22Rv1 (cell line): ENCODE measurements at regions not wholly inside any gene's neighbourhood (a gene's known extent, or its start where the extent isn't known, plus 50 kb on each side); places are given as distances from the start of the nearest gene placed in this dataset.

ENCODE experiments used
- CTCF ChIP-seq: fragments of 450-650 bp; IDR thresholded peaks from 2 replicates; pipeline ENCODE4 v1.5.1; 2017; ENCODE audit warnings: mild to moderate bottlenecking
- ZFX ChIP-seq: fragments of 450-650 bp; IDR thresholded peaks from 2 replicates; pipeline ENCODE4 v1.6.1; 2017; ENCODE audit warnings: antibody characterized with exemption, borderline replicate concordance

- no peak for TF ChIP-seq CTCF
- TF ChIP-seq ZFX, result no peak
These were observed 592.2 kb upstream of the TBL1XR1 start for GRCh38 chr3:177789500-177789899.
